Stimulated activated naive CD8-positive, alpha-beta T cell treated with anti-CD3 and anti-CD28 coated beads, Interleukin-15, Interleukin-2, amounts not matched to agents 100 U/mL and 50 U/mL, for 24 hours (primary cell): ENCODE measurements at regions not wholly inside any gene's neighbourhood (a gene's known extent, or its start where the extent isn't known, plus 50 kb on each side); places are given as distances from the start of the nearest gene placed in this dataset.
A peak's percentile ranks its signal among the peaks of the same experiment; 100 is the strongest.

Experiments
- ATAC-seq: fragments of 150-1000 bp; cut with Tn5 transposase; one replicate; pipeline ENCODE4 v1.10.0; 2021
- DNase-seq: peaks from one replicate; pipeline ENCODE4 v3.0.0; 2021

DNA sequence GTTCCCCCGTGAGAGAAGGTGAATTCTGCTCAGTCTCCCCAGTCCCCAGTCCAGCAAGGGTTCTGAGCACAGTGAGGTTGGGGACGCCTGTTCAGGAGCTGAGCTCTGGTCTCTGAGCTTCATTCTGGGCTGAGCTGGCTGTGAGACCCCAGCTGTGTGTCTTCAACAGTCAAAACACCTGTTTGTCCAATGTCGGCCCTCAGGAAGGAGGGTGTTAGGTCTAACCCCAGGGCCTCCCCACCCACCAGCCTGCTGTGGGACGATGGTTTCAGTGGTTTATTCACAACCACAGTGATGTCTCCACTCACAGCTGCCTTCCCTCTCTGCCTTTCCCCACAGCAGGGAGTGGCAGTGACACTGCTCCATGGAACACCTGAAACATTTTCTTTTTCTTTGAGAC is 1282.9 kb downstream of the TBC1D22A start:
- ATAC-seq (peak; percentile 23), DNase-seq (peak; percentile 8)

DNA sequence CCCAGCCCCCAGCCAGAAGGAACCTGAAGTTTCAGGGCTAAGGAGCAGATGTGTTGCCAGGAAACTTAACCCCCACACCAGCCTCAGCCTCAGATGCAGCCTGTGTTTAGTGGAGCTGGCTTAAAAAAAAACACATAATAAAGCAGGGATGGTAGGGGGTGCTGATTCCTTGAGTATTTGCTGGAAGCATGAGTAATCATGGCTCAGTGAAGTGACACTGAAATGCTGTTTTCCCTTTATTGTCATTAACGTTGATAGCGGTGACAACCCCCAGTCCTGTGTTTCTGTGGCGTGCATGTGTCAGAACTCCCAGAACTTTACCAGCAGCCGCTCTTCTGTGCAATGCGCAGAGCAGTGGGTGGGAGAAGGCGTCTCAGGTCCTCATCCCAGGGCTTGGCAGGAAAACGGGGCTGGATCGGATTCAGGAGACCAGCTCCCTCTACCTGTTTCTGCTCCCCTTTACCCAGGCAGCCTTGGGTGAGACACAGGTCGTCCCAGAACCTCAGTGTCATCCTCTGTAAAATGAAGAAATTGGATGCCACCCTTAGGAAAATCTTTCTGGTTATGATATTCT is 1282.1 kb downstream of the TBC1D22A start:
- no peak for DNase-seq

DNA sequence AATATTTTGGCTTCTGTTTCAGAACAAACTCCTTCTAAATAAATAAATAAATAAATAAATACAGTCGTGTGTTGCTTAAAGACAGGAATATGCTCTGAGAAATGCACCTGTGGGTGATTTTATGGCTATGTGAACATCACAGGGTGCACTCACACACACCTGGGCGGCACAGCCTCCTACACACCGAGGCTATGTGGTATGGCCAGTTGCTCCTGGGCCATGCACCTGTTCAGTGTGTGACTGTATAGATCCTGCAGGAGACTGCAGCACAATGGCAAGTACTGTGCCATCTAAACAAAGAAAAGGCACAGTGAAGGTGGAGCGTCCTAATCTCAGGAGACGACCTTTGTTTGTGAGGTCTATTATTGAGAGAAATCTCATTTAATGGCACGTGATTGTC is 1281.1 kb downstream of the TBC1D22A start:
- DNase-seq (no peak), ATAC-seq (no peak)

More for the DNA sequence above, 1282.1 kb downstream of the TBC1D22A start:
- ATAC-seq = no peak

DNA sequence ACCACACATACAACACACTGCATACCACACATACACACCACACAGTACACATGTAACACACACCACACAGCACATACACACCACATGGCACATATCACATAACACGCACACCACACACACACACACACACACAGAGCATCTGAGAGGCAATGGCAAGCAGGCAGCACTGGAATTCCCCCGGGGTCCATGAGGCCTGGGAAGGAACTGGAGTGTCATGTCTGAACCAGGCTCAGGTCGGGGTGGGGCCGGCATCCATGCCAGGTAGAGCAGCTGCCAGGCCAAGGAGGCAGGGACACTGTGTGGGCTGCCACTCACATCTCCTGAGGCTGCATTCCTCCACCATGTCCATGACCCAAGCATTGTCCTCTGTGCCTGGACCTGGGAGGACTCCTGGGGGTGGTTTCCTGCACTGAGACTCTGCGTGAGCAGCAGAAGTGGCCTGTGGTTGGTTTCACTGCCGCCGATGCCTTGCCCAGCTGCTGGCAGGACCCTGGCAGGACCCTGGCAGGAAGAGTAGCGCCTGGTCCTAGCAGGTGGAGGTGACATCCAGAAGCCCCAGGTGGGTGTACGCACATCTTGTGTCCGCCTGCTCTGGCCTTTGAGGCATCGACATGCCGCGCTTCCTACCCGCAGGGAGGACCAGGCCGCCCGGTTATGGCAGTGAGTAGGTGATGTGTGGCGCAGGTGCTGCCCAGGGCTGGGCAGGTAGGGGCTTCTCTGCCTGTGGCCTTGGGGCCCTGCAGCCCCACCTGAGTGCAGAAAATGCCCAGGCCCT is 1280.4 kb downstream of the TBC1D22A start:
- DNase-seq (no peak), ATAC-seq (no peak)

DNA sequence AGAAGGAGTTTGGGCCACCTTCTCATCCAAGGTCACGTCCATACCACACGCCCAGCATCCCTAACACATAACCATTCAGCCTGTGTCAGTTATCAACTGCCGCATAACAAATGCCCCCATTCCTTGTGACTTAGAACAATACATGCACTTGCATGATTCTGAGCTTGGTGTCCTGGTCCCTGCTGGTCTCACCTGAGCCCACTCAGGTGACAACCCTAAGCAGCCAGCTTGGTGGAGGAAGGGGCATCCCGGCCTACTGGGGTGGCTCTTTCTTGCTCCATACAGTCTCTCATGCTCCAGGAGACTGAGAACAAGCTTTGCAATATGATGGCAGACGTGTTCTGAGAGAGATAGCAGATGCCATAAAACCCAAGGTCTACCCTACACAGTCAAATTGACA is 1276.9 kb downstream of the TBC1D22A start:
- DNase-seq = no peak
- no peak for ATAC-seq

DNA sequence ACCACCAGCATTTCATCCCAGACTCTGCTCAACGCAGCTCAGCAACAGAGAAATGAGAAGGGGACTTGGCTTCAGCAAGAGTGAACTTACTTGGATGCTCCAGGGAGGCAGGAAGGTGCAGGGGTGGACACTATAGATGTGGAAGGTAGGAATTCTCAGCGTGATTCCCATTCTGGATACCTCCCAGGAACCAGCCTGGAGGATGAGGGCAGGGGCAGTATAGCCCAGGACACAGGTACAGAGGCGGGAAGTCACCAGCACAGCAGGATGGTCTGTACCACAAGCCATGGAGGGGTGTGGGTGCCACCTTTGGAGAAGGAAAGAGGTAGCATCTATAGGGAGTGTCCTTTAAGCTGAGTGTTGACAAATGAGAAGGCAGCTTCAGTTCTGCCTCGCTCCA is 1275.2 kb downstream of the TBC1D22A start:
- DNase-seq (no peak), ATAC-seq (no peak)

DNA sequence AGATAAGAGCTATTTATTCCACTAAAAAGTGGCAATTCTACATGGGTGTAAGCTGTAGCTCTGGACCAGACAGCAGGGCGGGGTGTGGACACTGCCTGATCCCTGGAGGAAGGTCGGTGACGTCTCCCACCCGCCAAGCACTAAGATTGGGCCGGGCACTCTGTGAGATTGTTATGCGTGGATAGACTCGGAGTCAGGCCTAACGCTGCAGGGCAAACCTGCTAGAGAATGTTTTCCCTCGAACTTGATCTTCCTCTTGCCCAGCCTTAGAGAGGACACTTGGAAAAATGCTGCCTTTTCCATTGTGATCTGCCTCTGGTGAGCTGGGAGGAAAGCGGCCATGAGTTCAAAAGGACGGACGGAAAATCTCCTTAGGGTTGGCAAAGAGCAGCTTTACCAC is 1273.4 kb downstream of the TBC1D22A start:
- DNase-seq (no peak), ATAC-seq (no peak)

DNA sequence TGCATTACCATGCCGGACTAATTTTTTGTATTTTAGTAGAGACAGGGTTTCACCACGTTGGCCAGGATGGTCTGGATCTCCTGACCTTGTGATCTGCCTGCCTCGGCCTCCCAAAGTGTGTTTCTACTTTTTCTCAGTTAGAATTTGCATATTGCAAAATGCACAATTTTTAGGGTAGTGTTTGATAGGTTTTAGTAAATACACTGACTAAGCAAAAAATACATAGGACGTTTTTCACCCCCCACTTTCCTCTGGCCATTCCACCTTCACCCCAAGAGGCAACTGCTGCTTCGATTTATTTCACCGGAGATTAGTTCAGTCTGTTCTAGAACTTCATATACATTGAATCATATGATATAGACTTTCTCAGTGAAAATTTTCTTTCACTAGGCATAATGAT is 1269.1 kb downstream of the TBC1D22A start:
- no peak for ATAC-seq
- DNase-seq = no peak

DNA sequence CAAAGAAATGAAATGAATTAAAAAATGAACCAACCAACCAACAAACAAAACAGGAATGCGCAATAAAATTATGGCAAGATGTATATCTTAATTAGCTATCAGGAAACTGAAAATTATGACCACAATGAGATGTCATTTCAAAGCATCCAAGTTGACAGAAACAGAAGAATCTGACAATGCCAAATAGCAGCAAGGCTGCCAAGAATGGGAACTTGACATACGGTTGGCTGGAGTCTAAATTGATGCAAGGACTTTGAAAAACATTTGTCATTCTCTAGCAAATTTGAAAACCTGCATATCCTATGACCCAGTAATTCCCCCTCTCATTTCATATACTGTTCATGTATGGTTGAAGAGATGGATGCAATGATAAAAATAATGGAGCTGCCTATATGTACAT is 1262.6 kb downstream of the TBC1D22A start:
- ATAC-seq = no peak
- no peak for DNase-seq

DNA sequence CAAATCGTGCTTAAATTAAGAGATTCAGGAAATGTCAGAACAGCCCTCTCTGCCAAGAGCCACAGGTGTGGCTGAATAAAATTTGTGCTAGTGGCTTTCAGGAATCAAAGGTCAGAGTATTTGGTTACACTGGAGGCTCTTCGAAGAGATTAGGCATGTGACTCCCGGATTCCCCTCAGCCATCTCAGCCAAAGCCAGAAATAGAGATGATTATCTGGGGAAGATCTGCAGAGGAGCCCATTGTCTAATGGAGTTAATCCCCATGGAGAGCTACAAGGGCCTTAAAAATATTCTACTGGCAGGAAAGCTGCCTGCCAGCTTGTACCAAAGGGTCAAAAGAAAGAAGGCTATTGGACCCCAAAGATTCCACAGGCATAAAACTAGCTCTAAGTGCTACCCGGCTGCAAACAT is 1259.5 kb downstream of the TBC1D22A start:
- ATAC-seq = no peak
- DNase-seq = no peak

DNA sequence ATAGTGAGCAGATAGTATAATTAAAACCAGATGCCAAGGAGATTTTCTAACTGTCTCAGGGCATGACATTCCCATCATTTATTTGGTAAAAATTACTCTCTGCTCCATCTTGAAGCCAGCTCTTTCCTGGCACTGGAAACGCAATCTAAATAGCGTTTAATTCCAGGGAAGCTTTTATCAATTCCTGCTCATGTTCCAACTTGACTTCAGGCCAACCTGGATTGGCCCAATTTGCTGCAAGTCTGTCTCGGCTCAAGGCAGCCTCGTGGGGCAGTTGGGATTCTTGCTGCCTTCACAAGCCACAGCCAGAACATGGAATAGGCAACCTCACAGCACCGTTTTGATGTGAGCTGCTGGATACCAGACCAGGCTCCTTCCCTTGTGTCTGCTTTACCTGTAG is 1255.9 kb downstream of the TBC1D22A start:
- ATAC-seq = no peak

DNA sequence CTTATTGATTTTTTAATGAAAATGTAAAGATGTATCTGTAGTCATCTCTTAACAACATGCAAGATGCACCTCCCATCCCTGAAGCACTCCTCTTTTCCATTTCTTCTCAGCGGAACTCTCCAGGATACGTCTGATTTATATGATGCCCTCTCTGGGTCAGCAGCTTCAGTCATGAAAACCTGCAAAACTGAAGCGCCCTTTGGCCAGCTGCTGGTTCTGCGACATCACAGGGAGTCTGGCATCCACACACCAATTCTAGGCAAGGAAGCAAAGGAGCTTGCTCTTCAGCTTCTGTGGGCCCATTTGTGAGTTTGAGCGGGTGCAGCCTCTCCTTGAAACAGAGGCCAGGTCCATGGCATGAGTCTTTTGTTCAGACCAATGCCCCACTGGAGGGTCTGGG is 1253.3 kb downstream of the TBC1D22A start:
- DNase-seq = no peak

More for the DNA sequence above, 1255.9 kb downstream of the TBC1D22A start:
- no peak for DNase-seq

DNA sequence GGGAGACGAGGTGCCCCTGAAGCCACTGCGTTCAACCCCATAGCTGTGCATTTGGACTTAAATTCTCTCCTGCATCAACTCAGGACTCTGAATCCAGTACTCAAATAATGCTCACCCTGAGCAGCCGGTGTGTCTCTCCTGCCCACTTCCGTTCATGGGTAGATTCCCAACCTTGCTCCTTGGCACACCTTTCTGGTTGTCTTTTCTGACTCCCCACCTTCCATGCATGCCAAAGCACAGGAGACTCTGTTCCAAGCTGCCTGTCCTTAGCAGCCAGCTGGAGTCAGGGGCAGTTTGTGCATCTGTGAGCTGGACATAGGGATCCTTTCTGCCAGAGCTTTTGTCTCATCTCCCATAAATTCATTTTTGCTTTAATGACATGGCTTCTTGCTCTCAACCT is 1242.5 kb downstream of the TBC1D22A start:
- ATAC-seq = no peak
- no peak for DNase-seq

More for the DNA sequence above, 1253.3 kb downstream of the TBC1D22A start:
- ATAC-seq = no peak

DNA sequence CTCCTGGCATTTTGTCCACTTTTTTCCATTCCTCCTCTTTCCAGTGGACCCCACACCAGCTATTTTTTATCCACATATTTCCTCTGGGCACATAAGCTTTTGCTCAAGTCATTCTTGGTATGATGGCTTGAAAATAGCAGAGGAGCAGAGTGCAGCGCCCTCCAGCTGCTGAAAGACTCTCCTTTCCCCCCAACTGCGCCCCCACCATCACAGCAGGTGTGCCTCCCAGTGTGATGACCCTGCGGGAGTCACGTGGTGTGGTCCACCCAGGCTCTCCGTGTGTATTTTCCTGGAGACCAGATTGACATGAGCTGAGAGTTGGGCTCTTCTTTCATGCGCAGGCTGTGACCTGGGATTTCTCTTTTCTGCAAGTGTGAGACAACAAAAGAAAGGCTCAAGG is 1241.6 kb downstream of the TBC1D22A start:
- no peak for ATAC-seq
- DNase-seq = no peak

DNA sequence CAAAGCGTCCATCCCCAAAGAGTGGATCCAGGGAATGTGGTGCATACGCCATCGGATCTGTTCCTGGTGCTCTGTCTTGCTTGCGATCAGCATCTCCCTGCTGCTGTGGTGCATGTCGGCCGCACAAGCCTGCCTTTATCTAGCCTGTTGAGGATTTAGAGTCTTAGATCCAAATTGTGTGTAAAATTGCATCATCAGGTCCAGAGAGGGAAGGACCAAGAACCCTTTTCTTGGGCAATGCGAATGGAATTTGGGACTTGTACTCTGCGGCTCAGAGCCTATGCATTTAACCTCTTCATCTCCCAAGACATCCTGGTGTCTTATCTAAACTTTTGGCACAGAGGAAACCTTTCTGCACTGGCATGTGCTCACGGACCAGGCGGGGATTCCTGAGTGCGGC is 1238.7 kb downstream of the TBC1D22A start:
- ATAC-seq (no peak), DNase-seq (no peak)

DNA sequence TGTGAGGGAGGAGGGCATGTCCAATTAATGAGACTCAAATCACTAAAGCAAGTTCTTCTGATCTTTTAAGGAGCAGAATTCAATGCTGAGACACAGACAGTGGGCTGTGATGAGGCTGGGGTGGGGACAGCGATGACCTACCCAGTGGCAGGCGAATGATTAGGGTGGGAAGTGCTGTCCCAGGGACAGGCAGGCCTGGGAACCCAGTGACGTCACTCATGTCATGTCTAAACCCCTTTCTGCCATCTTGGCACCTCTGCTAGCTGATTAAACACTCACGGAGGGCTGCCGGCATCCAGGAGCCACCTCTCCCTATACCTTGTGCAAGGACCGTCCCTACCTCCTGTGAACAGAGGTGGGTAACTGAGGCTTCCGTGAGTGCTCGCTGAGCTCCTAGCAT is 1235.2 kb downstream of the TBC1D22A start:
- no peak for ATAC-seq
- DNase-seq = no peak

DNA sequence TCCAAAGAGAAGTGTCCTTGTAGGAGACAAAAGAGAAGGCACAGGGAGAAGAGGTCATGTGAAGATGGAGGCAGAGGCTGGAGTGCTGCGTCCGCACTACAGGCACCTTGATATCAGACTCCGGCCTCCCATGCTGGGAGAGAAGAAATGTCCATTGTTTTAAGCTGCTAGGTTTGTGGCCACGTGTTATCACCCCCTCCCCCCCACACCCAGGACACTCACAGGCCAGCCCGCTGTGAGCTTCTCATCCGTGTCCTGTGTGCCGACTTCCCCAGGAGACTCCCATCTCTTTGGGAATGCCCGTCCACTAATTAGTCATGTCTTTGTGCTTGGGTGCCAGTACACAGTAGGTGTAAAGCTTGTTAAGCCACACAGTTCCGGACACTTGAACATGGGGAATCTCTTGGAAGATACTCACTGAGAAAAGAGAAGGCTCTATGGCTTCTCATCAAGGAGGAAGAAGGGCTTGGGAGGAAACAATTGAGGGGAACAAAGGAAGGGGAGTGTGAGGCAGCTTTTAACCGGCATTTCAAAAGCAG is 1234.7 kb downstream of the TBC1D22A start:
- no peak for ATAC-seq

DNA sequence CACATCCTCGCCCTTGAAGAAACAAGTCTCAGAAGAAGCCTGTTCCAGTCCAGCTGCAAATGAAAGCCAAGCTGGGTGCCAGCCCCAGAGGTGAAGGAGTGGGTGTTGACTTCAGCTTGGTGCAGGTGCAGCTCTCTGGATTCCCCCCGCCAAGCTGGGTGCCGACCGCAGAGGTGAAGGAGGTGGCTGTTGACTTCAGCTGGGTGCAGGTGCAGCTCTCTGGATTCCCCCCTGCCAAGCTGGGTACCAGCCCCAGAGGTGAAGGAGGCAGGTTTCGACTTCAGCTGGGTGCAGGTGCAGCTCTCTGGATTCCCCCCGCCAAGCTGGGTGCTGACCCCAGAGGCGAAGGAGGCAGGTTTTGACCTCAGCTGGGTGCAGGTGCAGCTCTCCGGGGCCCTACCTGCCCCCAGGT is 1234.0 kb downstream of the TBC1D22A start:
- no peak for DNase-seq
- no peak for ATAC-seq

More for the DNA sequence above, 1234.7 kb downstream of the TBC1D22A start:
- DNase-seq = no peak

DNA sequence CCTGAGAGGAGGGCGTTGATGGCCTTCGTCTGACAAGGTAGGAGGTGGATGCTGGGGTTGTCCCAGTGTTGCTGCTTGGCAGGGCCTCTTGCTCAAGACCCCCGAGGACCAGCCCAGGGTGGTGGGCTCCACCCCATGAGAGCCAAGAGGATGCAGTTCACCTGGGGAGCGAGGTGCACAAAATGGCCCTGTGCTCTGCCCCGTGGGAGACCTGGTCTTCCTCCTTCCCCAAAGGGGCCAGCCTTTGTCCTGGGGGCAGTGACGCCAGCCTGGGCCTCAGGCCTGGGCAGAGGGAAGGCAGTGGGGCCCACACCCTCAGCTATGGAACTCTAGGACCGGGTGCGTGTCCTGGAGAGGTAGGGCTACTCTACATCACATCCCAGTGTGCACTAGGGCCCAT is 1233.3 kb downstream of the TBC1D22A start:
- no peak for DNase-seq
- ATAC-seq = no peak

DNA sequence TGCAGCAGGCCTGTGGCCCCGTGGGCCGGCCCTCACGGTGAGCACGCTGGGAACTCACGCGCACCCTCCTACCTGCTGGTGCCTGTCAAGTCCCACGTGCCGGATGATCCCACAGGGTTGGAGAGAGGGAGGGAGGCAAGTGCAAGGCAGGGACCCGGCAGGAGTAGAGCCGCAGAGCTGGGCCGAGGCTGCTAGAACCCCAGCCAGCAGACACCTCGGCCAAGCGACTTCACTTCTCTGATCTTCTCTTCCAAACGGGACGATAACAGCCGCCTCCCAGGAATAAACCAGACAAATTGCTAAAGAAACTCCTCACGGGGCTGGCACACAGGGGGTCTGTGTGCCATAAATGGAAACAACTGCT is 1232.8 kb downstream of the TBC1D22A start:
- no peak for DNase-seq
- ATAC-seq = no peak

DNA sequence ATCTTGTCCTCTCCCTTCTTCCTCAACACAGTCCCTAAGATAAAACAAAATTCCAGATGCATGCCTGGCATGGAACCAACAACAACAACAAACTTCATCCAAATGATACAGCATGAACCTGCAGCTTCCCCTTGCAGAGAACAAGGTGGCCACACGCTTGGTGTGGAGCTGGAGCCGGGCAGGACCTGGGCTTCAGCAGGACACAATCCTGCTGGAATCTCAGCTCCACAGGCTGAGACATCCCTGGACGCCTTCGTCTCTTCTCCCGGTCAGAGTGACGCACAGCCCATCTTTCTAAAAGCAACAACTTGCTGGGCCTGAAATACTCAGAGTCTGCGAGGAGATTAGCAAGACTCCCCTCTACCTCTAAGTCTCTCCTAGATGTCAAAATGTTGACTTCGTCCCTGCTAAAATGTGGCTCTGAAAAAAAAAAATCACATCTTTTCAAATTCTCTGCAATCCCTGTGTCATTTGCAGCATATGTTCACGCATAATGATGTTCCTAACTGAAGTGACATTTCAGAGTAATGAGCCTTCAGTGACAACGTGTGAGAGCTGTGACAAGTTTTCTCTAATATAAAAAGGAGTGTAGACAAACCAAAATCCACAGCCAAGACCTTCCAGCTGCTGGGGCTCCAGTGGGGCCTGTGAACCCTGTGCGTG is 1232.3 kb downstream of the TBC1D22A start:
- no peak for DNase-seq
- ATAC-seq = no peak

DNA sequence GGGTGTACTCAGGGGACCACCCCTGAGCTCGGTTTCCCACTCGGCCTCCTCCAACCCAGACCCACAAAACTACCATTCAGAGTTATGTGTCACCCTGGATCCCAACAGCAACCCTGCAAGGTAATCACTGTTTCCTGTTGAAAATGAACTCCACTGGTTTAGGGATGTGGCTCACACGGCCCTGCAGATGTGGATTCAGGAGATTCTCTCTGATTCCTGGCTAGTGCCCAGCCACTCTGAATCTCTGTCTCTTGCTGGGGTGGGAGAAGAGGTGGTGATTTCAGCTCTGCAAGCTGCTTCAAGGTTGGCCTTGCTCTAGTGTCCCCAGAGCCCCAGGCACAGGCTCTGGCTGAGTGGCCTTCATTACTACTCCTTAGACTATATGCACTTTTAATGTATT is 1231.6 kb downstream of the TBC1D22A start:
- ATAC-seq (no peak), DNase-seq (no peak)

DNA sequence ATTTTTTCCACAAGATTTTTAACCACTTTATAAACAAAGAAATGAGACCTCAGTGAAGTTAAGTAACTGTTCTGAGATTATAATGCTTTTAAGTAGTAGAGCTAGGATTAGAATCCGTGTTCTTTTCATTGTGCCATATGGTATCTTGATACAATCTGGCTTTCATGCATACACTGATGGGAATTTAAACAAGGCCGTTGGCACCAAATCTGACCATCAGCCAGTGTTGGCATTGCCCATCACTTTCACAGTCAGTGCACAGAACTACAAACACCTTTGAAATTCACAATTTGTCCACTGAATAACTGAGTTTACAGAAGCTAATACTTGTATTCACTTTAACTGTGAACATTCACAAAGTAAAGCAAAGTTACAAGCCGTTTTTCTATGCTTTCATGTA is 1228.0 kb downstream of the TBC1D22A start:
- no peak for ATAC-seq
- no peak for DNase-seq
